HFF-Myc (cell line): ENCODE measurements at regions not wholly inside any gene's neighbourhood (a gene's known extent, or its start where the extent isn't known, plus 50 kb on each side); places are given as distances from the start of the nearest gene placed in this dataset.
A peak's percentile ranks its signal among the peaks of the same experiment; 100 is the strongest.

Experiments used
- DNase-seq: peaks from one replicate; pipeline ENCODE4 v3.0.0-alpha.2; 2011; ENCODE audit warnings: low read depth; ENCODE audit errors: extremely low read depth
- H3K4me3 ChIP-seq: replicated peaks from 2 replicates; pipeline ENCODE4 v1.5.1; 2011; ENCODE audit warnings: low read depth, mild to moderate bottlenecking, control low read depth, low read length
- TF ChIP-seq, protein P1 (sequence below): IDR thresholded peaks from 2 replicates; pipeline ENCODE4 v1.5.1; 2012; ENCODE audit warnings: mild to moderate bottlenecking, low read depth, low read length, control low read depth; ENCODE audit errors: missing control alignments

DNA sequence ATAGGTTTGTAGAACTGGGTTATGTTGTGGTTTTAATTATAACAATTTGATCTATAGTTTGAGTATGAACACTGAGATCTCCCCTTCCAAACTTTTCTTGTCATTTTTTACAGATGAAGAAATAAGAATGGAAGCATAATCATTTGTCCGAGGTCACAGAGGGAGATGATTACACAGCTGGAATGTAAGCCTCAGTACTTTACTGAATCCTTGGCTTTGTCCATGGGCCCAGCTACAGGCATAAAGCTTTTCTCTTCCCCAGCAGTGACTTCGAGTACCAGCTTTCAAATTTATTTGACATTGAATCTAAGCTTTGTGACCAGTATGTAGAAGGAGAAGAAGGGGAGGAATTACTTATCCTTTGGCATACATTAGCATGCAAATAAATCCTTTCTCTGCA, 80.9 kb upstream of the DCBLD2 start:
- TF ChIP-seq, protein P1, sequence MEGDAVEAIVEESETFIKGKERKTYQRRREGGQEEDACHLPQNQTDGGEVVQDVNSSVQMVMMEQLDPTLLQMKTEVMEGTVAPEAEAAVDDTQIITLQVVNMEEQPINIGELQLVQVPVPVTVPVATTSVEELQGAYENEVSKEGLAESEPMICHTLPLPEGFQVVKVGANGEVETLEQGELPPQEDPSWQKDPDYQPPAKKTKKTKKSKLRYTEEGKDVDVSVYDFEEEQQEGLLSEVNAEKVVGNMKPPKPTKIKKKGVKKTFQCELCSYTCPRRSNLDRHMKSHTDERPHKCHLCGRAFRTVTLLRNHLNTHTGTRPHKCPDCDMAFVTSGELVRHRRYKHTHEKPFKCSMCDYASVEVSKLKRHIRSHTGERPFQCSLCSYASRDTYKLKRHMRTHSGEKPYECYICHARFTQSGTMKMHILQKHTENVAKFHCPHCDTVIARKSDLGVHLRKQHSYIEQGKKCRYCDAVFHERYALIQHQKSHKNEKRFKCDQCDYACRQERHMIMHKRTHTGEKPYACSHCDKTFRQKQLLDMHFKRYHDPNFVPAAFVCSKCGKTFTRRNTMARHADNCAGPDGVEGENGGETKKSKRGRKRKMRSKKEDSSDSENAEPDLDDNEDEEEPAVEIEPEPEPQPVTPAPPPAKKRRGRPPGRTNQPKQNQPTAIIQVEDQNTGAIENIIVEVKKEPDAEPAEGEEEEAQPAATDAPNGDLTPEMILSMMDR: no peak
- no peak overlapping the region for H3K4me3 ChIP-seq
- DNase-seq: no peak

- no peak for DNase-seq
- no peak overlapping the region for H3K4me3 ChIP-seq
- TF ChIP-seq, protein P1: no peak
Observed at GRCh38 chr3:98980915-98981596, 79.6 kb upstream of the DCBLD2 start.

- no peak overlapping the region for H3K4me3 ChIP-seq
- DNase-seq: no peak
- TF ChIP-seq, protein P1: no peak
Observed at GRCh38 chr3:98979296-98979695, 77.8 kb upstream of the DCBLD2 start.

GRCh38 chr3:98978068-98978811, 76.7 kb upstream of the DCBLD2 start:
- no peak for DNase-seq
- H3K4me3 ChIP-seq: no peak overlapping the region
- TF ChIP-seq, protein P1: no peak

GRCh38 chr3:98977520-98977919, 76.0 kb upstream of the DCBLD2 start:
- H3K4me3 ChIP-seq: no peak overlapping the region
- peak; percentile 57 for DNase-seq
- TF ChIP-seq, protein P1: no peak

DNA sequence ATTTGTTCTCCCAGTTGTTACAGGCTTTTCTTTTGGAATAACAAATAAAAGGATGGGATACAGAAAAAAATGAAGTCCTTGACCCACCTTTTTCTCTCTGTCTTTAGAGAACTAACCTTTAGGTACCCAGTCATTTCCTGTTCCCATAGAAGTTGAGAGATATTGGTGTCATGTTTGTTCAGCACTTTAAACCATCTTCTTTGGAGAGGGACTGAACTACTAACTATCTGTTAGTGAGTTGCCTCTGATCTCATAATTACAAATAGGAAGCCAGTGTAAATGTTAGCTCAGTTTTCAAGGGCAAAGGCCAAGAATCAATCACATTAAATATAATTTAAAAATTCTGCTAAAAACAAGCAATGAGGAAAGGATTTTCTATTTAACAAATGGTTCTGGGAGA, 72.9 kb upstream of the DCBLD2 start:
- TF ChIP-seq, protein P1: no peak
- no peak for DNase-seq
- H3K4me3 ChIP-seq: no peak overlapping the region
